ENCODE measurements at regions not wholly inside any gene's neighbourhood (a gene's known extent, or its start where the extent isn't known, plus 50 kb on each side); places are given as distances from the start of the nearest gene placed in this dataset.

DNA sequence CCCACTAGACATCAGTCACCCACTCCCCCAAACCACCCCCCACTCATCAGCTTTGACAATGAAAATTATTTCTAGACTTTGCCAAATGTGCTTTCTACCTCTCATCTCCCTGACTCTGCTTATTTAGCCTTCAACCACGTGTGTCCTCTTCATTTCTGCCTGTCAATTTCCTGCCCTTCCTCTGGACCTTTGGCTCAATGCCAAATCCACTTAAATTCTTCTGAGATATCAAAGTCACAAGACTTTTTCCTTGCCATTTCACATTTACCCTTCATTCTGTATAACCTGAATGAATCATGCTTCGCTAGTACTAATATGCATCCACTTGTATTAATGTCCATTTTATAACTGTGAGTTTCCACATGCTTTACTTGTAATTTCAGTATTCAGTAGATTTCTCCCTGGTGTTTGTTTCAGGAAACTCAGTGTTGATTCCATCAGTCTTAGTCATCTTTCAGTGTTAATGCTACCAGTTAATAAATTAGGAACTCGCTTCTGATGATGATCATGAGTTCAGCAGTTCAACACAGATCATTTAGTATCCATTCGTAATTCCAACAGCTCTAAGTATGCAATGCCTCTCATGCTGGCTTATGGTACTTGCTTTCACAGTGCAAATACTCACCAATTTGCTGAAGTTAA is 128.2 kb upstream of the OSTN start:
- Histone ChIP-seq H3K27me3 (no peaks in the 10 kb centered on the region), H3K9me3 (no peaks in the 10 kb centered on the region), H3K36me3 (no peaks in the 10 kb centered on the region), H3K4me1 (no peaks in the 10 kb centered on the region), H3K4me3 (ENCODE audit: low read depth, low read length) (no peak overlapping the region)
- no peak for DNase-seq
- TF ChIP-seq, protein P1, sequence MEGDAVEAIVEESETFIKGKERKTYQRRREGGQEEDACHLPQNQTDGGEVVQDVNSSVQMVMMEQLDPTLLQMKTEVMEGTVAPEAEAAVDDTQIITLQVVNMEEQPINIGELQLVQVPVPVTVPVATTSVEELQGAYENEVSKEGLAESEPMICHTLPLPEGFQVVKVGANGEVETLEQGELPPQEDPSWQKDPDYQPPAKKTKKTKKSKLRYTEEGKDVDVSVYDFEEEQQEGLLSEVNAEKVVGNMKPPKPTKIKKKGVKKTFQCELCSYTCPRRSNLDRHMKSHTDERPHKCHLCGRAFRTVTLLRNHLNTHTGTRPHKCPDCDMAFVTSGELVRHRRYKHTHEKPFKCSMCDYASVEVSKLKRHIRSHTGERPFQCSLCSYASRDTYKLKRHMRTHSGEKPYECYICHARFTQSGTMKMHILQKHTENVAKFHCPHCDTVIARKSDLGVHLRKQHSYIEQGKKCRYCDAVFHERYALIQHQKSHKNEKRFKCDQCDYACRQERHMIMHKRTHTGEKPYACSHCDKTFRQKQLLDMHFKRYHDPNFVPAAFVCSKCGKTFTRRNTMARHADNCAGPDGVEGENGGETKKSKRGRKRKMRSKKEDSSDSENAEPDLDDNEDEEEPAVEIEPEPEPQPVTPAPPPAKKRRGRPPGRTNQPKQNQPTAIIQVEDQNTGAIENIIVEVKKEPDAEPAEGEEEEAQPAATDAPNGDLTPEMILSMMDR (IDR thresholded peaks at IDR 0.05; ENCODE audit: low read depth, low read length), result no peak

- H3K4me1 ChIP-seq, result no peaks in the 10 kb centered on the region
- TF ChIP-seq, protein P1 (IDR thresholded peaks at IDR 0.05; ENCODE audit: low read depth, low read length), result no peak
- H3K36me3 ChIP-seq, result no peaks in the 10 kb centered on the region
These were observed 128.8 kb upstream of the OSTN start for GRCh38 chr3:191070201-191070600.

GRCh38 chr3:191068946-191069813 is 129.9 kb upstream of the OSTN start:
- no peaks in the 10 kb centered on the region for H3K36me3 ChIP-seq
- H3K4me3 ChIP-seq (ENCODE audit: low read depth, low read length), result no peak overlapping the region
- no peaks in the 10 kb centered on the region for H3K9me3 ChIP-seq
- H3K27me3 ChIP-seq, result no peaks in the 10 kb centered on the region
- no peaks in the 10 kb centered on the region for H3K4me1 ChIP-seq
- DNase-seq, result no peak
- TF ChIP-seq, protein P1 (IDR thresholded peaks at IDR 0.05; ENCODE audit: low read depth, low read length), result no peak

More at GRCh38 chr3:191070201-191070600, 128.8 kb upstream of the OSTN start:
- H3K9me3 ChIP-seq, result no peaks in the 10 kb centered on the region
- DNase-seq, result no peak
- H3K4me3 ChIP-seq (ENCODE audit: low read depth, low read length), result no peak overlapping the region
- H3K27me3 ChIP-seq, result no peaks in the 10 kb centered on the region

DNA sequence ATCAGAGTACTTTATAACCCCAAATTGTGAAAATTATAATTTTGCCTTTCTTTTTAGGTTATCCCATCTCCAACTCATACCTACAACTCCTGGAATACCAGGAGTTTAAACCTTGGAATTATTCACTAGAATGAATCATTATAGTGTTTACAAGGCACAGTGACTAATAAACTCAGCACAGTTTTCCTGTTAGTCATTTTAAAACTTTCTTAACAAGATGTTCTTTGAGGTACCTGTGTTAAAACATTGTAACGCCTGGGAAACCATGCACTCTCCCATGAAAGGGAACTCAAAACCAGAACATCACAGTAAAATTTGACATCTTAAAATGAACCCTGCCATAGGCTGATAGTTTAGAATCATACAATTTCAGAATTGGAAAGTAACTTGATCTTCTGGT is 132.4 kb upstream of the OSTN start:
- Histone ChIP-seq H3K36me3 (no peaks in the 10 kb centered on the region), H3K4me1 (no peaks in the 10 kb centered on the region), H3K9me3 (no peaks in the 10 kb centered on the region), H3K27me3 (no peaks in the 10 kb centered on the region), H3K4me3 (ENCODE audit: low read depth, low read length) (no peak overlapping the region)
- TF ChIP-seq, protein P1 (IDR thresholded peaks at IDR 0.05; ENCODE audit: low read depth, low read length), result no peak
- DNase-seq, result no peak

GRCh38 chr3:191065181-191065805 is 133.7 kb upstream of the OSTN start:
- H3K27me3 ChIP-seq, result no peaks in the 10 kb centered on the region
- TF ChIP-seq, protein P1 (IDR thresholded peaks at IDR 0.05; ENCODE audit: low read depth, low read length), result no peak
- no peaks in the 10 kb centered on the region for H3K4me1 ChIP-seq
- no peaks in the 10 kb centered on the region for H3K9me3 ChIP-seq
- no peak for DNase-seq
- H3K36me3 ChIP-seq, result no peaks in the 10 kb centered on the region
- H3K4me3 ChIP-seq (ENCODE audit: low read depth, low read length), result no peak overlapping the region

Measured in BE2C (cell line).